B cell (primary cell): ENCODE measurements at regions not wholly inside any gene's neighbourhood (a gene's known extent, or its start where the extent isn't known, plus 50 kb on each side); places are given as distances from the start of the nearest gene placed in this dataset.

Source experiments
- ATAC-seq: fragments of 200-7000 bp; cut with Tn5 transposase; one replicate; pipeline ENCODE4 v1.10.0; 2021; ENCODE audit warnings: low read depth, mild to moderate bottlenecking, moderate number of reproducible peaks, moderate library complexity
- CTCF ChIA-PET: fragments of 350-600 bp; sonication (Branson Sonifier 250); formaldehyde crosslinking; loops from one replicate; lab custom pipeline; 2021; ENCODE audit warnings: antibody characterized with exemption, inconsistent platforms; lab: Charles Lee
- POLR2A ChIA-PET: fragments of 350-600 bp; sonication (Branson Sonifier 250); formaldehyde crosslinking; loops from one replicate; lab custom pipeline; 2021; ENCODE audit warnings: antibody characterized with exemption; lab: Charles Lee
- DNase-seq: peaks from one replicate; pipeline ENCODE4 v3.0.0; 2013
- H2AFZ ChIP-seq: 2 replicates; pipeline ENCODE4 v1.6.1; 2012; ENCODE audit warnings: mild to moderate bottlenecking, low read depth, low read length; ENCODE audit not compliant: insufficient read depth, poor library complexity, severe bottlenecking
- H3K27ac ChIP-seq, 2 donors: 1 replicate in 1 of 2; 2 replicates in 1 of 2; pipeline ENCODE4 v1.5.1; 2012 to 2013; ENCODE audit warnings: low read length in 2 of 2, mild to moderate bottlenecking in 2 of 2, moderate library complexity in 1 of 2
- H3K27me3 ChIP-seq, 4 experiments: fragments of 200-600 bp in 1 of 4; sonication (generic) in 1 of 4; replicated peaks in 1 of 4; 1 replicate in 2 of 4; 2 replicates in 2 of 4; pipeline versions ENCODE4 v1.6.1 to v1.7.0; 2013 to 2016; ENCODE audit warnings: low read length in 3 of 4, mild to moderate bottlenecking in 2 of 4, mixed read lengths in 1 of 4, moderate library complexity in 1 of 4; ENCODE audit not compliant: insufficient read depth in 4 of 4, control insufficient read depth in 3 of 4; ENCODE audit errors: control extremely low read depth in 1 of 4
- H3K36me3 ChIP-seq, 2 experiments: replicated peaks in 1 of 2; 1 replicate in 1 of 2; 2 replicates in 1 of 2; pipeline versions ENCODE4 v1.6.1 to v1.7.1; 2013; ENCODE audit warnings: low read length in 1 of 2; ENCODE audit not compliant: insufficient read depth in 2 of 2, control insufficient read depth in 1 of 2; ENCODE audit errors: control extremely low read depth in 1 of 2, extremely low read depth in 1 of 2
- H3K4me1 ChIP-seq, 2 donors: fragments of 200-600 bp in 1 of 2; sonication (generic) in 1 of 2; 1 replicate in 1 of 2; 2 replicates in 1 of 2; pipeline versions ENCODE4 v1.5.1 to v1.6.1; 2013 to 2017; ENCODE audit warnings: low read length in 2 of 2; ENCODE audit not compliant: control insufficient read depth in 2 of 2, insufficient read depth in 2 of 2
- H3K4me2 ChIP-seq: replicated peaks from 2 replicates; pipeline ENCODE3; 2012; ENCODE audit warnings: mild to moderate bottlenecking, low read depth, low read length; ENCODE audit not compliant: poor library complexity, severe bottlenecking
- H3K4me3 ChIP-seq, 5 experiments: fragments of 200-600 bp in 1 of 5; sonication (generic) in 1 of 5; 1 replicate in 3 of 5; 2 replicates in 2 of 5; pipeline versions ENCODE4 v1.5.1 to v1.7.0; 2011 to 2016; ENCODE audit warnings: low read length in 4 of 5, mild to moderate bottlenecking in 4 of 5, low read depth in 2 of 5, control low read depth in 1 of 5, moderate library complexity in 1 of 5; ENCODE audit not compliant: insufficient read depth in 1 of 5; ENCODE audit errors: control extremely low read depth in 1 of 5, extremely low read depth in 1 of 5
- H3K79me2 ChIP-seq: fragments of 200-600 bp; sonication (generic); one replicate; pipeline ENCODE4 v1.6.0; 2016; ENCODE audit warnings: low read length; ENCODE audit not compliant: control insufficient read depth, insufficient read depth
- H3K9ac ChIP-seq: fragments of 200-600 bp; sonication (generic); 2 replicates; pipeline ENCODE4 v1.6.1; 2017; ENCODE audit warnings: mild to moderate bottlenecking, low read length, moderate library complexity
- H3K9me3 ChIP-seq, 3 donors: one replicate each; pipeline versions ENCODE4 v1.6.1 to v1.7.1; 2013; ENCODE audit warnings: low read length in 2 of 3; ENCODE audit not compliant: control insufficient read depth in 2 of 3, insufficient read depth in 1 of 3; ENCODE audit errors: control extremely low read depth in 1 of 3
- H4K20me1 ChIP-seq: 2 replicates; pipeline ENCODE4 v1.6.0; 2012; ENCODE audit warnings: mild to moderate bottlenecking, low read length; ENCODE audit not compliant: insufficient read depth, control insufficient read depth, poor library complexity, severe bottlenecking
- H3K27ac Mint-ChIP-seq: one replicate; pipeline ENCODE4 v1.8.0; 2021; ENCODE audit warnings: mixed read lengths
- H3K27me3 Mint-ChIP-seq: one replicate; pipeline ENCODE4 v1.8.0; 2021; ENCODE audit warnings: mixed read lengths
- H3K4me1 Mint-ChIP-seq: one replicate; pipeline ENCODE4 v1.8.0; 2021; ENCODE audit warnings: mixed read lengths
- H3K4me3 Mint-ChIP-seq: one replicate; pipeline ENCODE4 v1.8.0; 2021; ENCODE audit warnings: mixed read lengths
- H3K9me3 Mint-ChIP-seq: one replicate; pipeline ENCODE4 v1.8.0; 2022; ENCODE audit warnings: mixed read lengths; ENCODE audit not compliant: insufficient read depth
- CTCF ChIP-seq: fragments of 200-600 bp; IDR thresholded peaks from one replicate; pipeline ENCODE4 v1.8.0; 2022; ENCODE audit warnings: antibody characterized with exemption, mild to moderate bottlenecking
- EZH2 ChIP-seq: IDR thresholded peaks from 2 replicates; pipeline ENCODE4 v1.6.1; 2012; ENCODE audit warnings: borderline replicate concordance, low read depth, mild to moderate bottlenecking, moderate library complexity, low read length; ENCODE audit not compliant: insufficient read depth, poor library complexity, severe bottlenecking
- WGBS: methylation state at CpG from one replicate; pipeline ENCODE4 v1.1.5; 2013; ENCODE audit warnings: missing lambda C conversion rate; ENCODE audit not compliant: insufficient coverage; 5-methylcytosine and 5-hydroxymethylcytosine counted together
- intact Hi-C: fragments of 100-400 bp; cut with micrococcal nuclease; formaldehyde crosslinking; loops from one replicate; pipeline ENCODE4 v1.10.0; 2022

- no peak for ATAC-seq
- no peak for DNase-seq
- no peaks in the 10 kb centered on the region for H3K9me3 ChIP-seq
- intact Hi-C loops = no loop called here
- TF ChIP-seq EZH2 = no peak
- no peak for TF ChIP-seq CTCF
- H3K9ac ChIP-seq = no peak overlapping the region
- peaks cover 0 to 12% (median 0%) of the 10 kb centered on the region in 4 experiments for H3K27me3 ChIP-seq
- no peak overlapping the region for H3K27ac ChIP-seq
- POLR2A ChIA-PET = no interaction called here
- no peaks in the 10 kb centered on the region for H3K36me3 ChIP-seq
- H3K4me2 ChIP-seq = no peak overlapping the region
- H3K9me3 Mint-ChIP-seq = no peaks in the 10 kb centered on the region
- H3K79me2 ChIP-seq = no peaks in the 10 kb centered on the region
- WGBS = no CpG with 5 or more reads among the region's 3 CpGs
- no peak overlapping the region for H3K4me3 ChIP-seq
- no peaks in the 10 kb centered on the region for H4K20me1 ChIP-seq
- H2AFZ ChIP-seq = no peak overlapping the region
- no peak overlapping the region for H3K27ac Mint-ChIP-seq
- no peaks in the 10 kb centered on the region for H3K4me1 ChIP-seq
- no peak overlapping the region for H3K4me3 Mint-ChIP-seq
- no peaks in the 10 kb centered on the region for H3K27me3 Mint-ChIP-seq
- CTCF ChIA-PET = no interaction called here
- no peaks in the 10 kb centered on the region for H3K4me1 Mint-ChIP-seq
Observed at GRCh38 chrX:131951166-131951565, 71.9 kb upstream of the STK26 start.

GRCh38 chrX:131955099-131955777 is 67.9 kb upstream of the STK26 start:
- no peak for TF ChIP-seq CTCF
- TF ChIP-seq EZH2 = no peak
- Histone ChIP-seq H3K27ac (no peak overlapping the region), H3K4me1 (no peaks in the 10 kb centered on the region), H3K9ac (no peak overlapping the region), H3K27me3 (peaks cover 0 to 13% (median 0%) of the 10 kb centered on the region in 4 experiments), H2AFZ (no peak overlapping the region), H3K79me2 (no peaks in the 10 kb centered on the region), H3K4me2 (no peak overlapping the region), H3K4me3 (no peak overlapping the region), H3K36me3 (no peaks in the 10 kb centered on the region), H4K20me1 (no peaks in the 10 kb centered on the region), H3K9me3 (no peaks in the 10 kb centered on the region)
- ChIA-PET POLR2A (no interaction called here), CTCF (interaction anchor here (0.6 kb wide), 1 partner anchor 82 kb away, joined by 5 read pairs; no protein-coding TSS in a partner anchor)
- ATAC-seq (no peak), DNase-seq (no peak)
- Mint-ChIP-seq H3K9me3 (no peaks in the 10 kb centered on the region), H3K27ac (no peak overlapping the region), H3K27me3 (no peaks in the 10 kb centered on the region), H3K4me1 (no peaks in the 10 kb centered on the region), H3K4me3 (no peak overlapping the region)
- intact Hi-C loops = no loop called here
- no CpG with 5 or more reads among the region's 2 CpGs for WGBS
